GM13976 (cell line): ENCODE measurements at regions not wholly inside any gene's neighbourhood (a gene's known extent, or its start where the extent isn't known, plus 50 kb on each side); places are given as distances from the start of the nearest gene placed in this dataset.

Source experiments
- DNase-seq: peaks from one replicate; pipeline ENCODE4 v3.0.0; 2012; ENCODE audit warnings: low spot score
- in situ Hi-C: fragments of 300-500 bp; cut with MboI; formaldehyde crosslinking; loops from one replicate; pipeline ENCODE4 v1.12.0; 2022; ENCODE audit warnings: low sequenced_read_pairs, mixed read lengths, inconsistent platforms; ENCODE audit not compliant: unreplicated experiment
- TF ChIP-seq, protein P1 (sequence below): IDR thresholded peaks from 2 replicates; pipeline ENCODE4 v1.5.1; 2012; ENCODE audit warnings: borderline replicate concordance, mild to moderate bottlenecking; ENCODE audit not compliant: insufficient read depth; ENCODE audit errors: extremely low read depth, missing control alignments, control extremely low read depth

DNA sequence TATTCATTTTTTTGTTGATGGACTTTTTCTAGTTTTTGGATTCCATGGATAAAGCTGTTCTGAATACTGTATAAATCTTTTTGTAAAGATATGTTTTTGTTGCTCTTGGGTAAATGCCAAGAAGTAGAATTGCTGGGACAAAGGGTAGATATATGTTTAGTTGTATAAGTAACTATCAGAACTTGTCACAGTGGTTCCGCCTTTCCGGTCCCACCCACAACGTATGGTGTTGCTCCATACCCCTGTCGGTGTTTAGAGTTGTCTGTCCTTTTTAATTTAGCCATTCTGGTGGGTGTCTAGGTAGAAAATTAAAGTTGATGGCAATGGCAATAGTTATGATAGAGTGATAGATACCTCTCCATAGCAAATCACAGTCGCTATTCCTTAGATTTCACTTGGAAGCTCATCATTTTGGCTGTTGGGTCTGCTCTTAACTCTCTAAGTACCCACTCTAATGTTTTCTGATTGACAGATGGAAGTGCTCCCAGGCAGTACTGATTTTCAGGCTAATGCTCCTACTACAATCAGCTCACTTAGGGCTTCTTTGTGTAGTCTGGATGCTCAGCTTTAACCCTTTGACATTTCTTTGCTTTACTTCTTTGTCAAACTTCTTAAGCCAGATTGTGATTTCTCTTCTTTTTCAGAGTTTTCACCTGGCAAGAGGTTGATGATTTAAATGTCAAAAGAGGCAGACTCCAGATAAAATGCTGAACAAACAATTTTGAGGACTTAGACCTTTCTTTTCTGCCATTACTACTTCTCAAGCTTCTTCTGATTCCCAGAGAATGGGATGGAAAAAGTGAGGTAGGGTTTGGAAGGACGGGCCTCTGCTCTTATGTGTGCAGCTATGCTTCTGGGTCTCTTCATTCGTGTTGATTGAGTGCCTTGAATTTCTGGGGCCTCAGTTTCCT, 156.4 kb downstream of the AQP4 start:
- in situ Hi-C loops: no loop called here
- TF ChIP-seq, protein P1, sequence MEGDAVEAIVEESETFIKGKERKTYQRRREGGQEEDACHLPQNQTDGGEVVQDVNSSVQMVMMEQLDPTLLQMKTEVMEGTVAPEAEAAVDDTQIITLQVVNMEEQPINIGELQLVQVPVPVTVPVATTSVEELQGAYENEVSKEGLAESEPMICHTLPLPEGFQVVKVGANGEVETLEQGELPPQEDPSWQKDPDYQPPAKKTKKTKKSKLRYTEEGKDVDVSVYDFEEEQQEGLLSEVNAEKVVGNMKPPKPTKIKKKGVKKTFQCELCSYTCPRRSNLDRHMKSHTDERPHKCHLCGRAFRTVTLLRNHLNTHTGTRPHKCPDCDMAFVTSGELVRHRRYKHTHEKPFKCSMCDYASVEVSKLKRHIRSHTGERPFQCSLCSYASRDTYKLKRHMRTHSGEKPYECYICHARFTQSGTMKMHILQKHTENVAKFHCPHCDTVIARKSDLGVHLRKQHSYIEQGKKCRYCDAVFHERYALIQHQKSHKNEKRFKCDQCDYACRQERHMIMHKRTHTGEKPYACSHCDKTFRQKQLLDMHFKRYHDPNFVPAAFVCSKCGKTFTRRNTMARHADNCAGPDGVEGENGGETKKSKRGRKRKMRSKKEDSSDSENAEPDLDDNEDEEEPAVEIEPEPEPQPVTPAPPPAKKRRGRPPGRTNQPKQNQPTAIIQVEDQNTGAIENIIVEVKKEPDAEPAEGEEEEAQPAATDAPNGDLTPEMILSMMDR: no peak
- DNase-seq: no peak

DNA sequence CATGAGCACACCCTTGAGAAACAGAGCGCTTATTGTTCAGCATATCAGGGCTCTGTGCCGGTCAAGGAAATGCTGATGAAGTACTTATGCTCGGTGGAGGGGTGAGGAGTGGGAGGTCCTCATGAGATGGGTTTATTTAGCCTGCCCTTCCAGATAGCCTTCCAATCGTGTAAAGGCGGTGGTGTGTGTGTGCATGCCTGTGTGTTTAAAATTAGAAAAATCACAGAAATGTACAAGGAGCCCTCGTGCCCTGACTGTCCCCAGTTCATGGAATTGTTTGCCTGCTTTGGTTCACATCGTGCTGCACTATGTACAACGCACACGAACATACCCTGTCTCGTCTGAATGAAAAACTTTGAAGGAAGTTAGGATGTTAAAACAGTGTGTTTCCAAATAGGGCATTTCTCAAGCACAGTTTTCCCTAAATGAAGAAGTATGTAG, 158.6 kb downstream of the AQP4 start:
- DNase-seq: no peak
- in situ Hi-C loops: no loop called here

DNA sequence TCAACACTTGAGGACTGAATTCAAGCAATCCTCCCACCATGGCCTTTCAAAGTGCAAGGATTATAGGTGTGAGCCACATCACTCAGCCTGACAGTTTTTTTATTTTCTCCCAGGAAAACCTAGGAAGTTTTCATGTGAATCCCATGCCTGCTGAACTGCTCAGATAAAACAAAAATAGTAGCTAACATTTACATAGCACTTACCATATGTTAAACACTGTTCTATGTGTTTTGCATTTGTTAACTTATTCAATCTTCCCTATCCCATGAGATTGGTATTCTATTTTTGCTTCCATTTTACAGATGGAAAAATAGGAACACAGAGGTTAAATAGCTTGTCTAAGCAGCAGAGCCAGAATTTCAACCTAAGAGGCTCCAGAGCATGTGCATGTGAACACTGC, 157.4 kb upstream of the KCTD1 start:
- DNase-seq: no peak
- TF ChIP-seq, protein P1: no peak
- in situ Hi-C loops: no loop called here

More for the DNA sequence above, 158.6 kb downstream of the AQP4 start:
- TF ChIP-seq, protein P1: no peak

DNA sequence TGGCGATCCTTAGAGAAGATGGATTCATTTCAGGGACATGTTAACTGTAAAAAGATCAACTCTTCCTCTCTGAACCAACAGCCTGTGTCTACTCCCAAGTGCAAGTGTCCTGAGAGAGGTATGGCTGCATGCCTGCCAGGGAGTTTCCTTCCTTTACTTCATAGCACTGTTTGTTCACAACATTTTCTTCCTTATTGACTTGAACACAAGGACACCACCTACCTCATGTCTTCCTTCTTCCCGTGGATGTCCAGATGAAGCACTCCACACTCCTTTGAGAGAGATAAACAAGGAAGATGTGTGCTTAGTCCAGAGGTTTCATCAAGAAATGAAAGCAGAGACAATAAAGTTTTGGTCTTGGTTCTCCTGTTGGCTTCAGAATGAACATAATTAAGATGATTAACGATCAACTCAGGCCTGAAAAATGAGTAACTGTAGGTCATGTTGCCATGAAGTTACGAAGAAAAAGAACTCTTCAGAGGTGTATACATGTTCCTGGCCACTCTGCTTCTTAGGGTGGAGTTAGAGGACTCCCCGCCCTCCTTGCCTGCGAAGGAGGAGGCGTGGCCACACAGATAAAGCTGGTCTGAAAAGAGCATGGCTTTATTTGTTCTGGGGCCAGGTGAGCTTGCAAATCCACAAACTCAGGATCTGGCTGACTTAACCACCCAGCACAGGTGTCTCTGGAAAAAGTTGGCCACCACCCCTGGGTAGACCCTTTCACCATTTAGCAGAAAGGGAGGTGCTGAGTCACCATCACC, 155.0 kb upstream of the KCTD1 start:
- DNase-seq: no peak
- TF ChIP-seq, protein P1: no peak
- in situ Hi-C loops: no loop called here

DNA sequence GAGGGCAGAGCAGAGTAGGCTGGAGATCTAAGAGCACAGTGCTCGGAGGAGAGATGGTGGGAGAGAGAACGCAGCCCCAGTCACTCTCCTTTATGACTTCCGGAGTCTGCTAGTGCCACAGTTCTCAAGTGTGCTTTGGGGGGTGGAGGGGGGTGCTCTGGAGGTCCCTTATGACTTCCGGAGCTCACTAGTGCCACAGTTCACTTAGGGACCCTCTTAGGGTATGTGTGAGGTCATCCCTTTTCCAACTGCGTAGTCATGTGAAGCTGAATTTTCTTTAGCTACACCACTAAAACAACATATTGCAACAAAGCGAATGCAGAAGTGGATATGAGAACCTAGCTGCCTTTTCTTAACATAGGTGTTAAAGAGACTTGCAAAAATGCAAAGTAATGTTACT, 153.7 kb upstream of the KCTD1 start:
- in situ Hi-C loops: no loop called here
- TF ChIP-seq, protein P1: no peak
- DNase-seq: no peak

DNA sequence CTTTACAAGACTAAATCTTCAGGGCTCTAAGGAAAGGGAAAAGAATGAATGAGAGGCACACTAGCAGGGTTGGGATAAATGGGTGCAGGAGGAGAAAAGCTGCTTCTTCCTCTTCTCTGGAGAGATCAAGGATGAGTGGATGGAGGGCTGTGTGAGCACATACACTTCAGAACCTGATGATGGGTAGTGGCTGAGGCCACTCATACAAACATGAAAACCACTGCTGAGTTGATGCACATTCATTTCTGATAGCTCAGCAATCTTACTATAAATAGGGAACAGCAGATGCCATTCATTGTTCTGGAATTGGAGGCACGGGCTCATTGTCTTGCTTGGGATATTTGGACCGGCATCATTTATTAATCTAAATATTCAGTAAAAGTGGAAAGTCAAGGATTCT, 152.4 kb upstream of the KCTD1 start:
- in situ Hi-C loops: no loop called here
- TF ChIP-seq, protein P1: no peak
- no peak for DNase-seq
